ENCODE measurements at regions not wholly inside any gene's neighbourhood (a gene's known extent, or its start where the extent isn't known, plus 50 kb on each side); places are given as distances from the start of the nearest gene placed in this dataset.

GRCh38 chr3:180855364-180855763 lies 57.1 kb upstream of the FXR1 start:
- no peak for DNase-seq (ENCODE audit: low read depth)
- no peak overlapping the region for H3K4me3 ChIP-seq (ENCODE audit: control insufficient read depth, low read depth, low read length)
- no peak for TF ChIP-seq CTCF (IDR thresholded peaks at IDR 0.05; ENCODE audit: control insufficient read depth, insufficient read depth, low read depth, low read length, missing control alignments)

- no peak for DNase-seq (ENCODE audit: low read depth)
- TF ChIP-seq CTCF (IDR thresholded peaks at IDR 0.05; ENCODE audit: control insufficient read depth, insufficient read depth, low read depth, low read length, missing control alignments): no peak
Observed at GRCh38 chr3:180855956-180856355, 56.5 kb upstream of the FXR1 start.

GRCh38 chr3:180860180-180860858 lies 52.2 kb upstream of the FXR1 start:
- TF ChIP-seq CTCF (IDR thresholded peaks at IDR 0.05; ENCODE audit: control insufficient read depth, insufficient read depth, low read depth, low read length, missing control alignments): no peak
- no peak overlapping the region for H3K4me3 ChIP-seq (ENCODE audit: control insufficient read depth, low read depth, low read length)

More at GRCh38 chr3:180855956-180856355, 56.5 kb upstream of the FXR1 start:
- no peak overlapping the region for H3K4me3 ChIP-seq (ENCODE audit: control insufficient read depth, low read depth, low read length)

More at GRCh38 chr3:180860180-180860858, 52.2 kb upstream of the FXR1 start:
- DNase-seq (ENCODE audit: low read depth): no peak
